Ascending aorta (tissue), 2 donors: ENCODE measurements at regions not wholly inside any gene's neighbourhood (a gene's known extent, or its start where the extent isn't known, plus 50 kb on each side); places are given as distances from the start of the nearest gene placed in this dataset.

ENCODE experiments used
- DNase-seq, 2 donors: peaks; one replicate each; pipeline ENCODE4 v3.0.0-alpha.2; 2019; ENCODE audit warnings: low spot score in 2 of 2
- H3K27ac ChIP-seq, 2 donors: fragments of 200-600 bp; sonication (generic); one replicate each; pipeline ENCODE4 v1.5.1; 2016 to 2017; ENCODE audit warnings: mild to moderate bottlenecking in 1 of 2
- H3K27me3 ChIP-seq: fragments of 200-600 bp; sonication (generic); one replicate; pipeline ENCODE4 v1.5.1; 2017
- H3K36me3 ChIP-seq, 2 donors: fragments of 200-600 bp; sonication (generic); one replicate each; pipeline ENCODE4 v1.5.1; 2016
- H3K4me1 ChIP-seq, 2 donors: fragments of 200-600 bp; sonication (generic); one replicate each; pipeline ENCODE4 v1.5.1; 2016 to 2017; ENCODE audit warnings: mild to moderate bottlenecking in 1 of 2
- H3K4me3 ChIP-seq, 2 donors: fragments of 200-600 bp; sonication (generic); one replicate each; pipeline ENCODE4 v1.5.1; 2016 to 2017; ENCODE audit warnings: mild to moderate bottlenecking in 1 of 2
- H3K9me3 ChIP-seq, 2 donors: fragments of 200-600 bp; sonication (generic); one replicate each; pipeline ENCODE4 v1.5.1; 2016
- CTCF ChIP-seq, 3 experiments: fragments of 200-600 bp in 2 of 3; fragments of 450-650 bp in 1 of 3; sonication (generic) in 2 of 3; IDR thresholded peaks; one replicate each; pipeline ENCODE4 v1.5.1; 2016 to 2019; ENCODE audit warnings: antibody characterized with exemption in 3 of 3, mild to moderate bottlenecking in 1 of 3, moderate library complexity in 1 of 3
- intact Hi-C: fragments of 100-400 bp; cut with DNase I; formaldehyde crosslinking; loops from one replicate; pipeline ENCODE4 v1.15.1; 2023

- intact Hi-C loops: no loop called here
- Histone ChIP-seq H3K27ac (no peak overlapping the region), H3K27me3 (no peaks in the 10 kb centered on the region), H3K9me3 (peaks cover 0 to 11% of the 10 kb centered on the region in 2 donors), H3K4me1 (no peaks in the 10 kb centered on the region), H3K36me3 (no peaks in the 10 kb centered on the region), H3K4me3 (no peak overlapping the region)
- DNase-seq: no peak
- no peak for TF ChIP-seq CTCF (IDR thresholded peaks at IDR 0.05)
These were observed 143.5 kb upstream of the TGFBR2 start for GRCh38 chr3:30462721-30463470.

GRCh38 chr3:30464381-30464780 is 142.0 kb upstream of the TGFBR2 start:
- Histone ChIP-seq H3K36me3 (no peaks in the 10 kb centered on the region), H3K27me3 (no peaks in the 10 kb centered on the region), H3K9me3 (peaks cover 0 to 5% of the 10 kb centered on the region in 2 donors), H3K27ac (no peak overlapping the region), H3K4me3 (no peak overlapping the region), H3K4me1 (no peaks in the 10 kb centered on the region)
- no peak for TF ChIP-seq CTCF (IDR thresholded peaks at IDR 0.05)
- intact Hi-C loops: no loop called here
- no peak for DNase-seq

GRCh38 chr3:30465454-30465853 is 140.9 kb upstream of the TGFBR2 start:
- no peak overlapping the region for H3K4me3 ChIP-seq
- H3K4me1 ChIP-seq: no peaks in the 10 kb centered on the region
- TF ChIP-seq CTCF (IDR thresholded peaks at IDR 0.05): no peak
- H3K27me3 ChIP-seq: no peaks in the 10 kb centered on the region
- peaks cover 0 to 5% of the 10 kb centered on the region in 2 donors for H3K9me3 ChIP-seq
- intact Hi-C loops: no loop called here
- DNase-seq: no peak
- H3K36me3 ChIP-seq: no peaks in the 10 kb centered on the region
- no peak overlapping the region for H3K27ac ChIP-seq

GRCh38 chr3:30467596-30468238 is 138.7 kb upstream of the TGFBR2 start:
- peaks cover 0 to 5% of the 10 kb centered on the region in 2 donors for H3K9me3 ChIP-seq
- H3K27me3 ChIP-seq: no peaks in the 10 kb centered on the region
- no peak overlapping the region for H3K27ac ChIP-seq
- H3K36me3 ChIP-seq: no peaks in the 10 kb centered on the region
- H3K4me3 ChIP-seq: no peak overlapping the region
- peaks cover 0 to 8% of the 10 kb centered on the region in 2 donors for H3K4me1 ChIP-seq
- no peak for TF ChIP-seq CTCF (IDR thresholded peaks at IDR 0.05)
- intact Hi-C loops: no loop called here
- DNase-seq: no peak

- Histone ChIP-seq H3K9me3 (peaks cover 0 to 5% of the 10 kb centered on the region in 2 donors), H3K27me3 (no peaks in the 10 kb centered on the region), H3K27ac (no peak overlapping the region), H3K36me3 (no peaks in the 10 kb centered on the region), H3K4me3 (no peak overlapping the region), H3K4me1 (peaks cover 0 to 8% of the 10 kb centered on the region in 2 donors)
- TF ChIP-seq CTCF (IDR thresholded peaks at IDR 0.05): no peak
- intact Hi-C loops: no loop called here
- no peak for DNase-seq
These were observed 137.3 kb upstream of the TGFBR2 start for GRCh38 chr3:30469133-30469532.
